H1 (cell line): ENCODE measurements at regions not wholly inside any gene's neighbourhood (a gene's known extent, or its start where the extent isn't known, plus 50 kb on each side); places are given as distances from the start of the nearest gene placed in this dataset.

Source experiments
- CTCF ChIA-PET: fragments of 300-600 bp; sonication (Branson Sonifier 250); formaldehyde crosslinking; loops from one replicate; lab custom pipeline; 2021; ENCODE audit not compliant: partially characterized antibody; lab: Charles Lee
- POLR2A ChIA-PET: fragments of 300-600 bp; sonication (Branson Sonifier 250); formaldehyde crosslinking; loops from one replicate; lab custom pipeline; 2021; ENCODE audit warnings: inconsistent platforms; ENCODE audit not compliant: partially characterized antibody; lab: Charles Lee
- DNase-seq, 2 experiments: peaks; one replicate each; pipeline versions ENCODE4 v3.0.0 to v3.0.0-alpha.2; 2010 to 2022; ENCODE audit warnings: low spot score in 2 of 2, low read depth in 1 of 2, mixed read lengths in 1 of 2
- FAIRE-seq: peaks from 2 replicates; lab custom pipeline; 2011; peaks lifted over from hg19 to GRCh38; lab: Jason Lieb, UNC
- H2AFZ ChIP-seq: 2 replicates; pipeline ENCODE4 v1.8.1; 2012; ENCODE audit warnings: low read length, inconsistent platforms
- H2AK5ac ChIP-seq: 2 replicates; pipeline ENCODE4 v1.6.1; 2013; ENCODE audit warnings: low read depth, low read length
- H2BK120ac ChIP-seq: replicated peaks from 2 replicates; pipeline ENCODE3; 2013; ENCODE audit warnings: low read depth, low read length, inconsistent platforms
- H2BK12ac ChIP-seq: 2 replicates; pipeline ENCODE4 v1.6.1; 2013; ENCODE audit warnings: low read depth, low read length
- H2BK15ac ChIP-seq: 2 replicates; pipeline ENCODE4 v1.6.1; 2013; ENCODE audit warnings: low read length
- H2BK20ac ChIP-seq: 2 replicates; pipeline ENCODE4 v1.6.1; 2013; ENCODE audit warnings: low read length
- H2BK5ac ChIP-seq: 2 replicates; pipeline ENCODE4 v1.6.1; 2013; ENCODE audit warnings: low read depth, low read length
- H3K14ac ChIP-seq: 2 replicates; pipeline ENCODE4 v1.6.1; 2013; ENCODE audit warnings: inconsistent platforms; ENCODE audit not compliant: insufficient read length
- H3K18ac ChIP-seq: 2 replicates; pipeline ENCODE4 v1.6.1; 2013; ENCODE audit warnings: low read length; ENCODE audit errors: extremely low read depth
- H3K23ac ChIP-seq: 2 replicates; pipeline ENCODE4 v1.6.1; 2013; ENCODE audit warnings: inconsistent platforms; ENCODE audit not compliant: insufficient read length
- H3K23me2 ChIP-seq: 2 replicates; pipeline ENCODE4 v1.6.1; 2013; ENCODE audit warnings: low read depth, low read length
- H3K27ac ChIP-seq: 2 replicates; pipeline ENCODE4 v1.6.1; 2011; ENCODE audit warnings: low read depth, low read length, inconsistent platforms
- H3K27me3 ChIP-seq, 4 experiments: replicated peaks in 1 of 4; 1 replicate in 1 of 4; 2 replicates in 3 of 4; pipeline versions ENCODE4 v1.6.1 to v1.8.1; 2011 to 2013; ENCODE audit warnings: low read length in 3 of 4, mild to moderate bottlenecking in 3 of 4, inconsistent platforms in 2 of 4, mixed read lengths in 2 of 4, moderate library complexity in 1 of 4; ENCODE audit not compliant: control insufficient read depth in 3 of 4, insufficient read depth in 3 of 4; ENCODE audit errors: extremely low read depth in 1 of 4
- H3K36me3 ChIP-seq, 4 experiments: 2 replicates each; pipeline versions ENCODE4 v1.6.1 to v1.8.1; 2011 to 2013; ENCODE audit warnings: mild to moderate bottlenecking in 4 of 4, low read length in 3 of 4, moderate library complexity in 2 of 4, control low read depth in 1 of 4, inconsistent platforms in 1 of 4; ENCODE audit not compliant: insufficient read depth in 4 of 4, control insufficient read depth in 2 of 4
- H3K4ac ChIP-seq: replicated peaks from 2 replicates; pipeline ENCODE3; 2013; ENCODE audit warnings: low read length, low read depth, mixed read lengths, inconsistent platforms; ENCODE audit not compliant: insufficient read length
- H3K4me1 ChIP-seq, 4 experiments: replicated peaks in 1 of 4; 1 replicate in 1 of 4; 2 replicates in 3 of 4; pipeline versions ENCODE4 v1.6.1 to v1.8.1; 2011 to 2013; ENCODE audit warnings: low read length in 3 of 4, inconsistent platforms in 2 of 4, mixed read lengths in 1 of 4; ENCODE audit not compliant: insufficient read depth in 4 of 4, control insufficient read depth in 3 of 4
- H3K4me2 ChIP-seq, 2 experiments: 2 replicates each; pipeline versions ENCODE4 v1.6.1 to v1.8.1; 2011 to 2013; ENCODE audit warnings: low read depth in 2 of 2, low read length in 2 of 2, control low read depth in 1 of 2, inconsistent platforms in 1 of 2, mild to moderate bottlenecking in 1 of 2; ENCODE audit not compliant: insufficient read depth in 1 of 2
- H3K4me3 ChIP-seq, 4 experiments: fragments of 200-600, 300-600 bp in 1 of 4; sonication (generic), shearing (Covaris generic), sonication (Bioruptor Twin) in 1 of 4; 2 replicates each; pipeline versions ENCODE4 v1.5.1 to v1.8.1; 2011 to 2016; ENCODE audit warnings: low read length in 4 of 4, low read depth in 3 of 4, control low read depth in 2 of 4, inconsistent platforms in 2 of 4, mild to moderate bottlenecking in 2 of 4, mixed read lengths in 1 of 4, moderate library complexity in 1 of 4; ENCODE audit not compliant: insufficient read depth in 2 of 4; ENCODE audit errors: extremely low read depth in 1 of 4
- H3K56ac ChIP-seq: replicated peaks from 2 replicates; pipeline ENCODE3; 2013; ENCODE audit warnings: low read depth, mild to moderate bottlenecking, mixed read lengths, low read length, inconsistent platforms; ENCODE audit not compliant: insufficient read length
- H3K79me1 ChIP-seq: 2 replicates; pipeline ENCODE4 v1.6.1; 2013; ENCODE audit warnings: low read depth, low read length, control low read depth
- H3K79me2 ChIP-seq, 2 experiments: 2 replicates each; pipeline versions ENCODE4 v1.6.1 to v1.8.1; 2012 to 2013; ENCODE audit warnings: low read length in 2 of 2, mild to moderate bottlenecking in 2 of 2, inconsistent platforms in 1 of 2; ENCODE audit not compliant: insufficient read depth in 2 of 2, control insufficient read depth in 1 of 2
- H3K9ac ChIP-seq, 4 experiments: replicated peaks in 1 of 4; 1 replicate in 1 of 4; 2 replicates in 3 of 4; pipeline versions ENCODE4 v1.6.1 to v1.8.1; 2011 to 2013; ENCODE audit warnings: low read depth in 3 of 4, low read length in 3 of 4, control low read depth in 2 of 4, mild to moderate bottlenecking in 2 of 4, moderate library complexity in 2 of 4, inconsistent platforms in 1 of 4; ENCODE audit errors: extremely low read depth in 1 of 4
- H3K9me3 ChIP-seq, 2 experiments: 2 replicates each; pipeline versions ENCODE4 v1.6.1 to v1.8.1; 2012 to 2013; ENCODE audit warnings: mild to moderate bottlenecking in 2 of 2, moderate library complexity in 2 of 2, control low read depth in 1 of 2, inconsistent platforms in 1 of 2, low read depth in 1 of 2, low read length in 1 of 2, mixed read lengths in 1 of 2; ENCODE audit not compliant: insufficient read depth in 2 of 2
- H4K20me1 ChIP-seq, 2 experiments: replicated peaks in 1 of 2; 2 replicates each; pipeline versions ENCODE3 to v1.8.1; 2011 to 2013; ENCODE audit warnings: inconsistent platforms in 2 of 2, low read length in 2 of 2, mild to moderate bottlenecking in 1 of 2; ENCODE audit not compliant: insufficient read depth in 2 of 2, control insufficient read depth in 1 of 2
- H4K5ac ChIP-seq: 2 replicates; pipeline ENCODE4 v1.6.1; 2013; ENCODE audit warnings: low read length, low read depth, mixed read lengths, inconsistent platforms; ENCODE audit not compliant: insufficient read length
- H4K8ac ChIP-seq: 2 replicates; pipeline ENCODE4 v1.8.0; 2013; ENCODE audit warnings: mild to moderate bottlenecking, moderate library complexity, low read length, inconsistent platforms; ENCODE audit not compliant: insufficient read depth; ENCODE audit errors: extremely low read depth
- H4K91ac ChIP-seq: replicated peaks from 2 replicates; pipeline ENCODE3; 2013; ENCODE audit warnings: low read length, mixed read lengths, inconsistent platforms; ENCODE audit not compliant: insufficient read length
- BACH1 ChIP-seq: IDR thresholded peaks from 2 replicates; pipeline ENCODE4 v1.6.1; 2012; ENCODE audit warnings: low read length, improper control_type of control experiment
- CBX5 ChIP-seq: fragments of 300-800, 300-1000 bp; sonication (generic); IDR thresholded peaks from 2 replicates; pipeline ENCODE4 v1.7.1; 2016; ENCODE audit warnings: antibody characterized with exemption, low read length, low read depth
- CHD1 ChIP-seq: IDR thresholded peaks from 2 replicates; pipeline ENCODE4 v1.6.1; 2012; ENCODE audit warnings: low read depth, low read length, improper control_type of control experiment
- CTBP2 ChIP-seq: IDR thresholded peaks from 2 replicates; pipeline ENCODE4 v1.7.0; 2011; ENCODE audit warnings: borderline replicate concordance, mild to moderate bottlenecking, moderate library complexity, mixed read lengths, low read length; ENCODE audit not compliant: insufficient read depth, insufficient read length
- JUN ChIP-seq: IDR thresholded peaks from 2 replicates; pipeline ENCODE4 v1.6.1; 2011; ENCODE audit warnings: low read depth, mild to moderate bottlenecking, improper control_type of control experiment, low read length
- JUND ChIP-seq: IDR thresholded peaks from 2 replicates; pipeline ENCODE4 v1.6.1; 2011; ENCODE audit warnings: mild to moderate bottlenecking, improper control_type of control experiment, low read length
- KDM4A ChIP-seq: IDR thresholded peaks from one replicate; pipeline ENCODE4 v1.7.1; 2012; ENCODE audit warnings: low read depth, mild to moderate bottlenecking, moderate library complexity, low read length, inconsistent platforms; ENCODE audit not compliant: severe bottlenecking
- NRF1 ChIP-seq: IDR thresholded peaks from 2 replicates; pipeline ENCODE4 v1.6.1; 2011; ENCODE audit warnings: mild to moderate bottlenecking, low read depth, low read length, improper control_type of control experiment
- POLR2A ChIP-seq, 2 experiments: IDR thresholded peaks; 1 replicate in 1 of 2; 2 replicates in 1 of 2; pipeline ENCODE4 v1.6.1; 2011; ENCODE audit warnings: low read depth in 2 of 2, low read length in 2 of 2, mild to moderate bottlenecking in 2 of 2; ENCODE audit errors: control extremely low read depth in 1 of 2
- RBBP5 ChIP-seq: IDR thresholded peaks from 2 replicates; pipeline ENCODE4 v1.7.1; 2012; ENCODE audit warnings: low read depth, mild to moderate bottlenecking, inconsistent platforms, low read length, moderate library complexity, borderline replicate concordance
- SAP30 ChIP-seq: fragments of 300-600 bp; sonication (generic); IDR thresholded peaks from 2 replicates; pipeline ENCODE4 v1.7.1; 2012; ENCODE audit warnings: low read length, moderate library complexity, mild to moderate bottlenecking, inconsistent platforms; ENCODE audit not compliant: insufficient read depth, insufficient replicate concordance
- SIRT6 ChIP-seq: IDR thresholded peaks from one replicate; pipeline ENCODE4 v1.7.1; 2012; ENCODE audit warnings: low read length, inconsistent platforms
- SRF ChIP-seq: IDR thresholded peaks from 2 replicates; pipeline ENCODE4 v1.6.1; 2011; ENCODE audit warnings: mild to moderate bottlenecking, low read depth, low read length, moderate library complexity
- TCF12 ChIP-seq: IDR thresholded peaks from 2 replicates; pipeline ENCODE4 v1.6.1; 2011; ENCODE audit warnings: low read depth, mild to moderate bottlenecking, low read length
- WGBS, 2 experiments: shearing (Covaris generic) in 1 of 2; methylation state at CpG; one replicate each; pipeline versions ENCODE4 v1.1.6 to v1.1.7; 2013 to 2015; ENCODE audit warnings: low lambda C conversion rate in 2 of 2, mixed read lengths in 2 of 2, inconsistent platforms in 1 of 2, low coverage in 1 of 2, missing lambda C conversion rate in 1 of 2; ENCODE audit not compliant: insufficient replicate concordance in 2 of 2, insufficient coverage in 1 of 2, insufficient read length in 1 of 2; ENCODE audit errors: extremely low coverage in 1 of 2, missing lambda C conversion rate in 1 of 2; 5-methylcytosine and 5-hydroxymethylcytosine counted together

- Histone ChIP-seq H3K18ac (no peak overlapping the region), H3K27me3 (no peaks in the 10 kb centered on the region), H4K91ac (no peak overlapping the region), H4K20me1 (no peaks in the 10 kb centered on the region), H2BK12ac (no peak overlapping the region), H3K9me3 (no peaks in the 10 kb centered on the region), H3K14ac (no peak overlapping the region), H2BK15ac (no peak overlapping the region), H2BK120ac (no peak overlapping the region), H3K56ac (no peak overlapping the region), H3K4me1 (no peaks in the 10 kb centered on the region), H3K23ac (no peak overlapping the region), H3K4ac (no peak overlapping the region), H4K8ac (no peak overlapping the region), H3K23me2 (no peaks in the 10 kb centered on the region), H3K27ac (no peak overlapping the region), H2BK20ac (no peak overlapping the region), H3K9ac (no peak overlapping the region), H2AFZ (no peak overlapping the region), H3K79me1 (no peaks in the 10 kb centered on the region), H3K79me2 (no peaks in the 10 kb centered on the region), H2BK5ac (no peak overlapping the region), H3K4me2 (no peak overlapping the region), H2AK5ac (no peak overlapping the region), H3K36me3 (no peaks in the 10 kb centered on the region), H4K5ac (no peak overlapping the region), H3K4me3 (no peak overlapping the region)
- 86% methylated on average over 3 of the region's 3 CpGs; no CpG with 5 or more reads in 1 of the 2 experiments for WGBS, 2 experiments
- POLR2A ChIA-PET = no interaction called here
- no peak for FAIRE-seq
- CTCF ChIA-PET = no interaction called here
- no peak for DNase-seq
- TF ChIP-seq RBBP5 (no peak), TCF12 (no peak), SRF (no peak), JUN (no peak), KDM4A (no peak), NRF1 (no peak), CTBP2 (no peak), SIRT6 (no peak), JUND (no peak), CBX5 (no peak), POLR2A (IDR thresholded peaks at IDR 0.05; ENCODE audit: control extremely low read depth in 1 of 2, low read depth in 2 of 2, low read length in 2 of 2) (no peak), CHD1 (no peak), SAP30 (no peak), BACH1 (no peak)
Observed at GRCh38 chr16:64236316-64236715, 885.5 kb downstream of the CDH11 start.
